ENCODE measurements at regions not wholly inside any gene's neighbourhood (a gene's known extent, or its start where the extent isn't known, plus 50 kb on each side); places are given as distances from the start of the nearest gene placed in this dataset.
"Not testable (repeated sequence)": the region's sequence is repeated elsewhere in the genome, so short reads cannot be mapped to it uniquely, and the experiment has no call there.

GRCh38 chr11:25831485-25831884 lies 500.4 kb upstream of the ANO3 start:
- TF ChIP-seq POLR2A, CTCF (IDR thresholded peaks at IDR 0.05): not testable (repeated sequence)
